IMR-90 (cell line): ENCODE measurements at regions not wholly inside any gene's neighbourhood (a gene's known extent, or its start where the extent isn't known, plus 50 kb on each side); places are given as distances from the start of the nearest gene placed in this dataset.
"Not testable (repeated sequence)": the region's sequence is repeated elsewhere in the genome, so short reads cannot be mapped to it uniquely, and the experiment has no call there.

Experiments used
- BHLHE40 ChIP-seq: fragments of 150-350 bp; IDR thresholded peaks from 2 replicates; pipeline ENCODE4 v1.6.1; 2016; ENCODE audit warnings: mild to moderate bottlenecking, low read depth, low read length
- CEBPB ChIP-seq: IDR thresholded peaks from 2 replicates; pipeline ENCODE4 v1.6.1; 2012; ENCODE audit warnings: low read depth, low read length, improper control_type of control experiment
- FOS ChIP-seq: fragments of 150-350 bp; IDR thresholded peaks from 2 replicates; pipeline ENCODE4 v1.6.1; 2016; ENCODE audit warnings: low read depth, low read length
- MAFK ChIP-seq: IDR thresholded peaks from 2 replicates; pipeline ENCODE4 v1.6.1; 2012; ENCODE audit warnings: low read depth, low read length, improper control_type of control experiment
- MAZ ChIP-seq: IDR thresholded peaks from 2 replicates; pipeline ENCODE4 v1.6.1; 2012; ENCODE audit warnings: low read depth, mild to moderate bottlenecking, low read length, improper control_type of control experiment, moderate library complexity, borderline replicate concordance
- MXI1 ChIP-seq: IDR thresholded peaks from 2 replicates; pipeline ENCODE4 v1.6.1; 2012; ENCODE audit warnings: low read depth, mild to moderate bottlenecking, low read length, moderate library complexity, borderline replicate concordance
- NFE2L2 ChIP-seq: fragments of 150-350 bp; IDR thresholded peaks from 2 replicates; pipeline ENCODE4 v1.6.1; 2016; ENCODE audit warnings: low read depth, mild to moderate bottlenecking, low read length
- POLR2A ChIP-seq: IDR thresholded peaks from 2 replicates; pipeline ENCODE4 v1.6.1; 2012; ENCODE audit warnings: mild to moderate bottlenecking, low read depth, low read length
- RAD21 ChIP-seq: IDR thresholded peaks from 2 replicates; pipeline ENCODE4 v1.6.1; 2012; ENCODE audit warnings: low read length, improper control_type of control experiment
- RCOR1 ChIP-seq: IDR thresholded peaks from 2 replicates; pipeline ENCODE4 v1.6.1; 2012; ENCODE audit warnings: mild to moderate bottlenecking, low read length, improper control_type of control experiment; ENCODE audit not compliant: insufficient replicate concordance
- RFX5 ChIP-seq: IDR thresholded peaks from 2 replicates; pipeline ENCODE4 v1.8.0; 2012; ENCODE audit warnings: low read depth, mild to moderate bottlenecking, low read length, moderate library complexity
- SMC3 ChIP-seq: fragments of 150-350 bp; IDR thresholded peaks from 2 replicates; pipeline ENCODE4 v1.6.1; 2016; ENCODE audit warnings: low read depth, mild to moderate bottlenecking, antibody characterized with exemption, low read length, moderate library complexity
- TF ChIP-seq, protein P1 (sequence below): conservative IDR thresholded peaks from 2 replicates; pipeline ENCODE4 v1.5.1; 2012; ENCODE audit warnings: mild to moderate bottlenecking, low read depth, low read length, improper control_type of control experiment
- TF ChIP-seq, protein P2 (sequence below): fragments of 150-350 bp; IDR thresholded peaks from 2 replicates; pipeline ENCODE4 v1.6.1; 2017; ENCODE audit warnings: mild to moderate bottlenecking, antibody characterized with exemption, low read length, low read depth

DNA sequence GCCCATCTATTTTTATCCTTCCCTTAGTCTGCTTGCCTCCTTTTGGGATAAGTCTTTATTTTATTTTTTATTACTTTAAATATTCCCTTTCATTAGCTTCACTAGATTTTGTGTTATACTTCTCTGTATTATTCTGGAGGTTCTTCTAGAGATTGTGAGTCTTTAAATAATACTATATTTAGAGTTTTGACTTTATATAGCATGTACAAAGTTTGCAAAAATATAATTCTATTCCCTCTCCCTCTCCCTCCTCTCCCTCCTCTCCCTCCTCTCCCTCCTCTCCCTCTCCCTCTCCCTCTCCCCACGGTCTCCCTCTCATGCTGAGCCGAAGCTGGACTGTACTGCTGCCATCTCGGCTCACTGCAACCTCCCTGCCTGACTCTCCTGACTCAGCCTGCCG is 298.5 kb upstream of the DYNLRB2 start:
- TF ChIP-seq POLR2A, RAD21, BHLHE40, FOS, MXI1, MAZ, RCOR1, SMC3, CEBPB, RFX5, MAFK, NFE2L2: not testable (repeated sequence)
- TF ChIP-seq, protein P1, sequence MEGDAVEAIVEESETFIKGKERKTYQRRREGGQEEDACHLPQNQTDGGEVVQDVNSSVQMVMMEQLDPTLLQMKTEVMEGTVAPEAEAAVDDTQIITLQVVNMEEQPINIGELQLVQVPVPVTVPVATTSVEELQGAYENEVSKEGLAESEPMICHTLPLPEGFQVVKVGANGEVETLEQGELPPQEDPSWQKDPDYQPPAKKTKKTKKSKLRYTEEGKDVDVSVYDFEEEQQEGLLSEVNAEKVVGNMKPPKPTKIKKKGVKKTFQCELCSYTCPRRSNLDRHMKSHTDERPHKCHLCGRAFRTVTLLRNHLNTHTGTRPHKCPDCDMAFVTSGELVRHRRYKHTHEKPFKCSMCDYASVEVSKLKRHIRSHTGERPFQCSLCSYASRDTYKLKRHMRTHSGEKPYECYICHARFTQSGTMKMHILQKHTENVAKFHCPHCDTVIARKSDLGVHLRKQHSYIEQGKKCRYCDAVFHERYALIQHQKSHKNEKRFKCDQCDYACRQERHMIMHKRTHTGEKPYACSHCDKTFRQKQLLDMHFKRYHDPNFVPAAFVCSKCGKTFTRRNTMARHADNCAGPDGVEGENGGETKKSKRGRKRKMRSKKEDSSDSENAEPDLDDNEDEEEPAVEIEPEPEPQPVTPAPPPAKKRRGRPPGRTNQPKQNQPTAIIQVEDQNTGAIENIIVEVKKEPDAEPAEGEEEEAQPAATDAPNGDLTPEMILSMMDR = not testable (repeated sequence)
- TF ChIP-seq, protein P2, sequence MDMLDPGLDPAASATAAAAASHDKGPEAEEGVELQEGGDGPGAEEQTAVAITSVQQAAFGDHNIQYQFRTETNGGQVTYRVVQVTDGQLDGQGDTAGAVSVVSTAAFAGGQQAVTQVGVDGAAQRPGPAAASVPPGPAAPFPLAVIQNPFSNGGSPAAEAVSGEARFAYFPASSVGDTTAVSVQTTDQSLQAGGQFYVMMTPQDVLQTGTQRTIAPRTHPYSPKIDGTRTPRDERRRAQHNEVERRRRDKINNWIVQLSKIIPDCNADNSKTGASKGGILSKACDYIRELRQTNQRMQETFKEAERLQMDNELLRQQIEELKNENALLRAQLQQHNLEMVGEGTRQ = not testable (repeated sequence)
